Thyroid gland (tissue), 4 donors: ENCODE measurements at regions not wholly inside any gene's neighbourhood (a gene's known extent, or its start where the extent isn't known, plus 50 kb on each side); places are given as distances from the start of the nearest gene placed in this dataset.
A peak's percentile ranks its signal among the peaks of the same experiment; 100 is the strongest.

Source experiments
- DNase-seq, 2 donors: peaks; one replicate each; pipeline ENCODE4 v3.0.0-alpha.2; 2019
- H3K27ac ChIP-seq, 3 donors: fragments of 200-600 bp; sonication (generic); 1 replicate in 2 of 3; 2 replicates in 1 of 3; pipeline ENCODE4 v1.5.1; 2016 to 2019; ENCODE audit warnings: mild to moderate bottlenecking in 1 of 3, moderate library complexity in 1 of 3
- H3K27me3 ChIP-seq: fragments of 200-600 bp; sonication (generic); one replicate; pipeline ENCODE4 v1.5.1; 2019
- H3K36me3 ChIP-seq, 2 donors: fragments of 200-600 bp; sonication (generic); one replicate each; pipeline ENCODE4 v1.5.1; 2016 to 2019
- H3K4me1 ChIP-seq, 2 donors: fragments of 200-600 bp; sonication (generic); one replicate each; pipeline ENCODE4 v1.5.1; 2017 to 2019
- H3K4me3 ChIP-seq, 3 donors: fragments of 200-600 bp; sonication (generic); replicated peaks in 1 of 3; 1 replicate in 2 of 3; 2 replicates in 1 of 3; pipeline ENCODE4 v1.5.1; 2016; ENCODE audit warnings: mild to moderate bottlenecking in 1 of 3
- H3K9me3 ChIP-seq: fragments of 200-600 bp; sonication (generic); one replicate; pipeline ENCODE4 v1.5.1; 2017
- CTCF ChIP-seq, 6 experiments: fragments of 200-600 bp in 3 of 6; fragments of 450-650 bp in 3 of 6; sonication (generic) in 3 of 6; IDR thresholded peaks; one replicate each; pipeline ENCODE4 v1.5.1; 2016 to 2019; ENCODE audit warnings: antibody characterized with exemption in 6 of 6, mild to moderate bottlenecking in 2 of 6, inconsistent platforms in 1 of 6, moderate library complexity in 1 of 6
- POLR2A ChIP-seq, 2 donors: fragments of 450-650 bp; IDR thresholded peaks; one replicate each; pipeline ENCODE4 v1.6.1; 2017; ENCODE audit warnings: antibody characterized with exemption in 2 of 2, mild to moderate bottlenecking in 2 of 2, moderate library complexity in 1 of 2
- WGBS, 2 donors: methylation state at CpG; one replicate each; pipeline ENCODE4 v1.1.5; 2017; 5-methylcytosine and 5-hydroxymethylcytosine counted together
- intact Hi-C: fragments of 100-400 bp; cut with DNase I; formaldehyde crosslinking; loops from one replicate; pipeline ENCODE4 v1.15.1; 2023

GRCh38 chr3:194283221-194284006, 67.7 kb downstream of the CPN2 start:
- Histone ChIP-seq H3K4me1 (peaks cover 20 to 27% of the 10 kb centered on the region in 2 donors), H3K27me3 (no peaks in the 10 kb centered on the region), H3K27ac (no peak overlapping the region), H3K4me3 (no peak overlapping the region), H3K9me3 (no peaks in the 10 kb centered on the region), H3K36me3 (no peaks in the 10 kb centered on the region)
- no peak for DNase-seq
- no peak for TF ChIP-seq CTCF (IDR thresholded peaks at IDR 0.05)
- TF ChIP-seq POLR2A (IDR thresholded peaks at IDR 0.05): no peak
- intact Hi-C loops: no loop called here
- WGBS, 2 donors: 81 to 85% methylated on average over 12 of the region's 12 CpGs

- WGBS, 2 donors: 96 to 97% methylated on average over 5 of the region's 5 CpGs
- Histone ChIP-seq H3K27ac (no peak overlapping the region), H3K27me3 (no peaks in the 10 kb centered on the region), H3K9me3 (no peaks in the 10 kb centered on the region), H3K36me3 (no peaks in the 10 kb centered on the region), H3K4me3 (no peak overlapping the region), H3K4me1 (peaks cover 14 to 19% of the 10 kb centered on the region in 2 donors)
- TF ChIP-seq CTCF (IDR thresholded peaks at IDR 0.05) (no peak), POLR2A (IDR thresholded peaks at IDR 0.05) (no peak)
- DNase-seq: no peak
- intact Hi-C loops: no loop called here
Observed at GRCh38 chr3:194284351-194284750, 66.8 kb downstream of the CPN2 start.

GRCh38 chr3:194285024-194285849, 65.9 kb downstream of the CPN2 start:
- intact Hi-C loops: no loop called here

GRCh38 chr3:194285850-194286197, 65.3 kb downstream of the CPN2 start:
- H3K4me3 ChIP-seq: no peak overlapping the region
- 12 to 14% methylated on average over 2 of the region's 2 CpGs for WGBS, 2 donors
- H3K36me3 ChIP-seq: no peaks in the 10 kb centered on the region
- intact Hi-C loops: no loop called here
- H3K27ac ChIP-seq: peak overlapping the region in 2 of 3 donors; percentile 20 to 35
- H3K9me3 ChIP-seq: no peaks in the 10 kb centered on the region
- DNase-seq: peak in 1 of 2 donors; percentile 12
- peaks cover 14 to 19% of the 10 kb centered on the region in 2 donors for H3K4me1 ChIP-seq
- H3K27me3 ChIP-seq: no peaks in the 10 kb centered on the region
- no peak for TF ChIP-seq CTCF (IDR thresholded peaks at IDR 0.05)
- no peak for TF ChIP-seq POLR2A (IDR thresholded peaks at IDR 0.05)

More at GRCh38 chr3:194285024-194285849, 65.9 kb downstream of the CPN2 start:
- Histone ChIP-seq H3K36me3 (no peaks in the 10 kb centered on the region), H3K4me3 (no peak overlapping the region), H3K4me1 (peaks cover 14 to 19% of the 10 kb centered on the region in 2 donors), H3K27ac (peak overlapping the region in 1 of 3 donors; percentile 35), H3K9me3 (no peaks in the 10 kb centered on the region), H3K27me3 (no peaks in the 10 kb centered on the region)
- TF ChIP-seq POLR2A (IDR thresholded peaks at IDR 0.05) (no peak), CTCF (IDR thresholded peaks at IDR 0.05) (no peak)
- 80 to 88% methylated on average over 16 of the region's 16 CpGs for WGBS, 2 donors
- no peak for DNase-seq
